ENCODE measurements at regions not wholly inside any gene's neighbourhood (a gene's known extent, or its start where the extent isn't known, plus 50 kb on each side); places are given as distances from the start of the nearest gene placed in this dataset.
"Not testable (repeated sequence)": the region's sequence is repeated elsewhere in the genome, so short reads cannot be mapped to it uniquely, and the experiment has no call there.

- no peak for DNase-seq
Observed at GRCh38 chr12:4191149-4191548, 82.4 kb upstream of the CCND2 start.

GRCh38 chr12:4190366-4191063 lies 83.0 kb upstream of the CCND2 start:
- DNase-seq, result no peak

GRCh38 chr12:4189721-4190120 lies 83.8 kb upstream of the CCND2 start:
- DNase-seq, result no peak

- DNase-seq, result no peak
Observed at GRCh38 chr12:4187916-4188315, 85.6 kb upstream of the CCND2 start.

- not testable (repeated sequence) for DNase-seq
Observed at GRCh38 chr12:4187315-4187714, 86.2 kb upstream of the CCND2 start.

GRCh38 chr12:4178424-4179170 lies 95.0 kb upstream of the CCND2 start:
- no peak for DNase-seq

GRCh38 chr12:4177262-4177661 lies 96.3 kb upstream of the CCND2 start:
- DNase-seq, result no peak

GRCh38 chr12:4176168-4176567 lies 97.4 kb upstream of the CCND2 start:
- DNase-seq, result no peak

- no peak for DNase-seq
Observed at GRCh38 chr12:4174417-4174816, 99.1 kb upstream of the CCND2 start.

GRCh38 chr12:4172999-4173398 lies 100.6 kb upstream of the CCND2 start:
- DNase-seq, result no peak

GRCh38 chr12:4171742-4172141 lies 101.8 kb upstream of the CCND2 start:
- no peak for DNase-seq

GRCh38 chr12:4169959-4170358 lies 103.6 kb upstream of the CCND2 start:
- no peak for DNase-seq

GRCh38 chr12:4169531-4169930 lies 104.0 kb upstream of the CCND2 start:
- no peak for DNase-seq

GRCh38 chr12:4168036-4168435 lies 105.5 kb upstream of the CCND2 start:
- no peak for DNase-seq

- peak; percentile 67 for DNase-seq
Observed at GRCh38 chr12:4164559-4165558, 108.7 kb upstream of the CCND2 start.

- DNase-seq, result no peak
Observed at GRCh38 chr12:4164188-4164558, 109.4 kb upstream of the CCND2 start.

GRCh38 chr12:4161718-4162117 lies 111.8 kb upstream of the CCND2 start:
- no peak for DNase-seq

- no peak for DNase-seq
Observed at GRCh38 chr12:4160314-4161040, 113.1 kb upstream of the CCND2 start.

- no peak for DNase-seq
Observed at GRCh38 chr12:4159851-4160250, 113.7 kb upstream of the CCND2 start.

GRCh38 chr12:4158306-4158705 lies 115.3 kb upstream of the CCND2 start:
- no peak for DNase-seq

GRCh38 chr12:4157122-4157521 lies 116.4 kb upstream of the CCND2 start:
- DNase-seq, result no peak

GRCh38 chr12:4156317-4156716 lies 117.2 kb upstream of the CCND2 start:
- no peak for DNase-seq
